KMS-11 (cell line): ENCODE measurements at regions not wholly inside any gene's neighbourhood (a gene's known extent, or its start where the extent isn't known, plus 50 kb on each side); places are given as distances from the start of the nearest gene placed in this dataset.

Experiments
- H2AFZ ChIP-seq: fragments of 200-600 bp; sonication (generic); 2 replicates; pipeline ENCODE4 v1.6.1; 2016; ENCODE audit warnings: antibody characterized with exemption, mixed run types, low read depth
- H3K27ac ChIP-seq: fragments of 200-600 bp; sonication (generic); 2 replicates; pipeline ENCODE4 v1.6.1; 2016; ENCODE audit warnings: mild to moderate bottlenecking, mixed run types
- H3K27me3 ChIP-seq: fragments of 200-600 bp; sonication (generic); 2 replicates; pipeline ENCODE4 v1.6.1; 2017; ENCODE audit warnings: mild to moderate bottlenecking, low read depth, mixed run types, moderate library complexity; ENCODE audit not compliant: insufficient read depth
- H3K36me3 ChIP-seq: fragments of 200-600 bp; sonication (generic); 2 replicates; pipeline ENCODE4 v1.6.1; 2017; ENCODE audit warnings: mild to moderate bottlenecking, mixed run types; ENCODE audit not compliant: insufficient read depth
- H3K4me1 ChIP-seq: fragments of 200-600 bp; sonication (generic); 2 replicates; pipeline ENCODE4 v1.6.1; 2016; ENCODE audit warnings: mild to moderate bottlenecking, low read depth, mixed run types; ENCODE audit not compliant: poor library complexity, severe bottlenecking
- H3K4me2 ChIP-seq: fragments of 200-600 bp; sonication (generic); 2 replicates; pipeline ENCODE4 v1.7.0; 2016; ENCODE audit warnings: mild to moderate bottlenecking, mixed run types
- H3K4me3 ChIP-seq: fragments of 200-600 bp; sonication (generic); IDR thresholded peaks from 2 replicates; pipeline ENCODE4 v1.6.1; 2017; ENCODE audit warnings: low read depth, low read length, mixed read lengths; ENCODE audit not compliant: insufficient read depth
- H3K79me2 ChIP-seq: fragments of 200-600 bp; sonication (generic); 2 replicates; pipeline ENCODE4 v1.6.1; 2016; ENCODE audit warnings: low read depth, mixed run types; ENCODE audit not compliant: insufficient read depth
- H3K9ac ChIP-seq: fragments of 200-600 bp; sonication (generic); 2 replicates; pipeline ENCODE4 v1.6.1; 2016; ENCODE audit warnings: mild to moderate bottlenecking, mixed run types
- H4K20me1 ChIP-seq: fragments of 200-600 bp; sonication (generic); 2 replicates; pipeline ENCODE4 v1.6.1; 2016; ENCODE audit warnings: mild to moderate bottlenecking, mixed run types; ENCODE audit not compliant: insufficient read depth
- TF ChIP-seq, protein P1 (sequence below): fragments of 200-600 bp; sonication (generic); conservative IDR thresholded peaks from 2 replicates; pipeline ENCODE4 v1.6.1; 2017; ENCODE audit warnings: low read depth, mild to moderate bottlenecking, antibody characterized with exemption, low read length, moderate library complexity, mixed read lengths

DNA sequence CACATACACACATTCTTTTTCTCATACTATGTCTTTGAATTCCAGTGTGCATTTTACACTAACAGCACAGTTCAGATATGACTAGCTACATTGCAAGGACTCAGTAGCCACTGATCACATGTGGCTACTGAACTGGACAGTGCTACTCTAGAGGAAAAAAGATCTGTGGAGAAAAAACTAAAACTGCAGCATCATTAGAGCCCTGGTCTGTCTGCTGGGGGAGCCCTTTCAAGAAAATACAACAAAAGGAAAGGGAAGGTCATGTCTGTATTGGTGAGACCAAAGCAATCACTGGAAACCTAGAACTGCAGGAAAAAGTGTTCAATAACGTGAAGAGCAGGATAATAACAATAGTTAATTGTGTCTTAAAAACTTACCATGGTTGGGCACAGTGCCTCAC is 132.3 kb upstream of the JARID2 start:
- no peaks in the 10 kb centered on the region for H3K27me3 ChIP-seq
- H3K4me3 ChIP-seq, result no peak overlapping the region
- H3K9ac ChIP-seq, result no peak overlapping the region
- H3K79me2 ChIP-seq, result no peaks in the 10 kb centered on the region
- H4K20me1 ChIP-seq, result no peaks in the 10 kb centered on the region
- H3K27ac ChIP-seq, result no peak overlapping the region
- TF ChIP-seq, protein P1, sequence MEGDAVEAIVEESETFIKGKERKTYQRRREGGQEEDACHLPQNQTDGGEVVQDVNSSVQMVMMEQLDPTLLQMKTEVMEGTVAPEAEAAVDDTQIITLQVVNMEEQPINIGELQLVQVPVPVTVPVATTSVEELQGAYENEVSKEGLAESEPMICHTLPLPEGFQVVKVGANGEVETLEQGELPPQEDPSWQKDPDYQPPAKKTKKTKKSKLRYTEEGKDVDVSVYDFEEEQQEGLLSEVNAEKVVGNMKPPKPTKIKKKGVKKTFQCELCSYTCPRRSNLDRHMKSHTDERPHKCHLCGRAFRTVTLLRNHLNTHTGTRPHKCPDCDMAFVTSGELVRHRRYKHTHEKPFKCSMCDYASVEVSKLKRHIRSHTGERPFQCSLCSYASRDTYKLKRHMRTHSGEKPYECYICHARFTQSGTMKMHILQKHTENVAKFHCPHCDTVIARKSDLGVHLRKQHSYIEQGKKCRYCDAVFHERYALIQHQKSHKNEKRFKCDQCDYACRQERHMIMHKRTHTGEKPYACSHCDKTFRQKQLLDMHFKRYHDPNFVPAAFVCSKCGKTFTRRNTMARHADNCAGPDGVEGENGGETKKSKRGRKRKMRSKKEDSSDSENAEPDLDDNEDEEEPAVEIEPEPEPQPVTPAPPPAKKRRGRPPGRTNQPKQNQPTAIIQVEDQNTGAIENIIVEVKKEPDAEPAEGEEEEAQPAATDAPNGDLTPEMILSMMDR, result no peak
- no peaks in the 10 kb centered on the region for H3K4me1 ChIP-seq
- H3K36me3 ChIP-seq, result no peaks in the 10 kb centered on the region
- no peak overlapping the region for H3K4me2 ChIP-seq
- no peak overlapping the region for H2AFZ ChIP-seq

DNA sequence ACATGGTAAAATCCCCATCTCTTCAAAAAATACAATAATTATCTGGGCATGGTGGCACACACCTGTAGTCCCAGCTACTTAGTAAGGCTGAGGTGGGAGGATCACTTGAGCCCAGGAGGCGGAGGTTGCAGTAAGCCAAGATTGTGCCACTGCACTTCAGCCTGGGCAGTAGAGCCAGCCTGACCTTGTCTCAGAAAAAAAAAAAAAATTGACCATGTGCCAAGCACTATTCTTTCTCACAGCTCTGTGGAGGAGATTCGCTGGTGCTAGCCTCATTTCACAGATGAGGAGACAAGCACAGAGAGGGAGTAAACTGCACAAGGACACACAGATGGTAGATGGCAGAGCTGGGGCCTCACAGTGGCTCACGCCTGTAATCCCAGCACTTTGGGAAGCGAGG is 131.8 kb upstream of the JARID2 start:
- Histone ChIP-seq H2AFZ (no peak overlapping the region), H3K4me2 (no peak overlapping the region), H3K36me3 (no peaks in the 10 kb centered on the region), H4K20me1 (no peaks in the 10 kb centered on the region), H3K9ac (no peak overlapping the region), H3K79me2 (no peaks in the 10 kb centered on the region), H3K27me3 (no peaks in the 10 kb centered on the region), H3K27ac (no peak overlapping the region), H3K4me1 (no peaks in the 10 kb centered on the region), H3K4me3 (no peak overlapping the region)
- TF ChIP-seq, protein P1, result no peak

DNA sequence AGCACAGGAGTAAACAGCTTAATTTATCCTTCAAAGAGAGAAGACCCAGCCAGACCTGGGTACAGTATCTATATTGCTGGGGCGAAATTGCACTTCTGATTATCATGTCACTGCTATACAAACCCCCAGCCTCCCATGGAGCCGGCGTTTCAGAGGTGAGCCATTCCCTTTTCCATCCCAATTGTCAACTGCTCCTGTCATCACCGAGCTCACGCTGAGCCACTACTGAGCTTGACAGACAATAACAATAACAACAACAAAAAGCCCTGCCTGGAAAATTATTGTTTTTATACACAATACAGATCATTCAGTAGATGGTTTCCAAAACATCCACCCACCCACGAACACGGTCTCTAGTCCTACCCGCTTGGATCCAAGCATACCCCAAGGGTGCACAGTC is 129.0 kb upstream of the JARID2 start:
- Histone ChIP-seq H4K20me1 (no peaks in the 10 kb centered on the region), H3K4me3 (no peak overlapping the region), H3K27ac (no peak overlapping the region), H3K27me3 (no peaks in the 10 kb centered on the region), H2AFZ (no peak overlapping the region), H3K4me2 (no peak overlapping the region), H3K9ac (no peak overlapping the region), H3K79me2 (no peaks in the 10 kb centered on the region), H3K4me1 (no peaks in the 10 kb centered on the region), H3K36me3 (no peaks in the 10 kb centered on the region)
- TF ChIP-seq, protein P1, result no peak

DNA sequence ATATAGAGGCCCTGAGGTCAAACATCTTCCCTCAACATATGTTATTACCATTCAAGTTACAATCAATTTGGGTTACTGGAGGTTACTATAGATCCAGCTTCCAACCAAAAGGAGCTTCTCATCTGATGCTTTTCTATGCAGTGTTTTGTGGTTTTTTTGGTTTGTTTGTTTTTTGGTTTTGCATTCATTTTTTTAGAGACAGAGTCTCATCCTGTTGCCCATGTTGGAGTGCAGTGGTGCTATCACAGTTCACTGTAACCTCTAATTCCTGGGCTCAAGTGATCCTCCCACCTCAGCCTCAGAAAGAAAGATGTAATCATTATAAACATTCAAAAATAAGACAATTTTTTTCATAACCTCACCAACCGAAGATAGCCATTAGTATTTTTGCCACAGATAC is 124.4 kb upstream of the JARID2 start:
- no peak overlapping the region for H3K4me2 ChIP-seq

More for the DNA sequence above, 124.4 kb upstream of the JARID2 start:
- Histone ChIP-seq H3K27me3 (no peaks in the 10 kb centered on the region), H3K9ac (no peak overlapping the region), H3K4me3 (no peak overlapping the region), H3K4me1 (no peaks in the 10 kb centered on the region), H3K36me3 (no peaks in the 10 kb centered on the region), H3K79me2 (no peaks in the 10 kb centered on the region), H4K20me1 (no peaks in the 10 kb centered on the region), H2AFZ (no peak overlapping the region), H3K27ac (no peak overlapping the region)
- TF ChIP-seq, protein P1, result no peak
